ENCODE measurements at regions not wholly inside any gene's neighbourhood (a gene's known extent, or its start where the extent isn't known, plus 50 kb on each side); places are given as distances from the start of the nearest gene placed in this dataset.

DNA sequence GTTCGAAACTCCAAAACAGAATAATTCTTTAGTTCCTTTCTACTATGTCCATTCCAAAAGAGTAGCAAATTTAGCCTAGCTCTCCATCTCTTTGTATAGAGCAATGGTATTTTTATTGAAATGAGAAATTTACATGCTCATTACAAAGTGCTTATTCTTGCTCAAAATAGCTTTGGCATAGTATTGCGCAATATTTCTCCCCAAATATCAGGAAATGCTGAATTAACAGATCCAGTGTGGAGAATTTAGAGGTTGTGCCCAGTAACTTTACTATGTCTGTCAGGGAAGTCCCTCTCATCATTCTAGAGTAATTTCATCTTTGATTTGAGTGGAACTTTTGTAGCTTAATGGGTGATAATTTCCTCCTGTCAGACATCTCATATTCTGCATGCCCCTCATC lies 425.9 kb upstream of the PIK3C3 start:
- intact Hi-C loops (cut with micrococcal nuclease): no loop called here
- POLR2A ChIA-PET (ENCODE audit: unreplicated experiment): no interaction called here

DNA sequence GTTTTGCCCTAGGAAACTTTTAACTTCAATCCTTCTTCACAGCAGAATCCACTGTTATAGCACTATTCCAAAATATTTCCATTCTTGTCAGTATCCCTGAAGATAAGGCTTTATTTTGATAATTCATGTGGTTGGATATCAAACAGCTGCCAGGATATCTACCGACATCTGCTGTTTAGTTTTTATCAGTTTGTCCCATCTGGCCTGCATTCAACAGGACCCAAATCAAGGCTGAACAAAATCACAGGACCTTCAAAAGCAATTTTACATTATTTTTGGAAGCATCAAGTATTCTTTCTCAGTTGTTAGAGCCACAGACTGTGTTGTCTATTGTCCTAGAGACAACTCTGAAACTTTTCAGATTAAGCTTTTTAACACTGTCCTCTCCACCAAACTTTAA lies 429.0 kb upstream of the PIK3C3 start:
- H3K9me3 ChIP-seq (ENCODE audit: low read length): no peaks in the 10 kb centered on the region
- H3K9me2 ChIP-seq (replicated peaks; ENCODE audit: low read length): no peaks in the 10 kb centered on the region
- H3K4me1 ChIP-seq (ENCODE audit: insufficient read depth, low read length): no peaks in the 10 kb centered on the region
- H4K20me1 ChIP-seq (ENCODE audit: low read length): no peaks in the 10 kb centered on the region
- H3K36me3 ChIP-seq (ENCODE audit: low read depth, low read length): no peaks in the 10 kb centered on the region
- H3K27me3 ChIP-seq (ENCODE audit: low read length): no peaks in the 10 kb centered on the region
- H3K27ac ChIP-seq (ENCODE audit: low read length): no peak overlapping the region
- ATAC-seq: no peak
- no peak overlapping the region for H3K4me3 ChIP-seq (ENCODE audit: low read length)
- no peak overlapping the region for H3K9ac ChIP-seq (ENCODE audit: low read length)
- TF ChIP-seq, protein P1, sequence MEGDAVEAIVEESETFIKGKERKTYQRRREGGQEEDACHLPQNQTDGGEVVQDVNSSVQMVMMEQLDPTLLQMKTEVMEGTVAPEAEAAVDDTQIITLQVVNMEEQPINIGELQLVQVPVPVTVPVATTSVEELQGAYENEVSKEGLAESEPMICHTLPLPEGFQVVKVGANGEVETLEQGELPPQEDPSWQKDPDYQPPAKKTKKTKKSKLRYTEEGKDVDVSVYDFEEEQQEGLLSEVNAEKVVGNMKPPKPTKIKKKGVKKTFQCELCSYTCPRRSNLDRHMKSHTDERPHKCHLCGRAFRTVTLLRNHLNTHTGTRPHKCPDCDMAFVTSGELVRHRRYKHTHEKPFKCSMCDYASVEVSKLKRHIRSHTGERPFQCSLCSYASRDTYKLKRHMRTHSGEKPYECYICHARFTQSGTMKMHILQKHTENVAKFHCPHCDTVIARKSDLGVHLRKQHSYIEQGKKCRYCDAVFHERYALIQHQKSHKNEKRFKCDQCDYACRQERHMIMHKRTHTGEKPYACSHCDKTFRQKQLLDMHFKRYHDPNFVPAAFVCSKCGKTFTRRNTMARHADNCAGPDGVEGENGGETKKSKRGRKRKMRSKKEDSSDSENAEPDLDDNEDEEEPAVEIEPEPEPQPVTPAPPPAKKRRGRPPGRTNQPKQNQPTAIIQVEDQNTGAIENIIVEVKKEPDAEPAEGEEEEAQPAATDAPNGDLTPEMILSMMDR (conservative IDR thresholded peaks at IDR 0.05; ENCODE audit: low read depth, low read length): no peak
- no peak for TF ChIP-seq EZH2 (IDR thresholded peaks at IDR 0.05; ENCODE audit: low read length, unreplicated experiment)
- no peak for TF ChIP-seq EZH2phosphoT487 (IDR thresholded peaks at IDR 0.05; ENCODE audit: borderline replicate concordance, low read length)
- BruUV-seq (replicated peaks): no TSS peak
- no peak overlapping the region for H3K4me2 ChIP-seq (ENCODE audit: low read length)
- POLR2A ChIA-PET (ENCODE audit: unreplicated experiment): no interaction called here
- no peak overlapping the region for H2AFZ ChIP-seq (ENCODE audit: low read length)
- H3K79me2 ChIP-seq (ENCODE audit: low read length): no peaks in the 10 kb centered on the region
- intact Hi-C loops (cut with micrococcal nuclease): no loop called here
- CTCF ChIA-PET: no interaction called here
- no peaks in the 10 kb centered on the region for H3F3A ChIP-seq (ENCODE audit: low read length, unreplicated experiment)
- DNase-seq: no peak

More for the DNA sequence above, 425.9 kb upstream of the PIK3C3 start:
- H4K20me1 ChIP-seq (ENCODE audit: low read length): no peaks in the 10 kb centered on the region
- DNase-seq: no peak
- no peaks in the 10 kb centered on the region for H3K36me3 ChIP-seq (ENCODE audit: low read depth, low read length)
- BruUV-seq (replicated peaks): no TSS peak
- TF ChIP-seq EZH2phosphoT487 (IDR thresholded peaks at IDR 0.05; ENCODE audit: borderline replicate concordance, low read length) (no peak), EZH2 (IDR thresholded peaks at IDR 0.05; ENCODE audit: low read length, unreplicated experiment) (no peak)
- TF ChIP-seq, protein P1 (conservative IDR thresholded peaks at IDR 0.05; ENCODE audit: low read depth, low read length): no peak
- H3K9me3 ChIP-seq (ENCODE audit: low read length): no peaks in the 10 kb centered on the region
- no peak overlapping the region for H2AFZ ChIP-seq (ENCODE audit: low read length)
- H3K79me2 ChIP-seq (ENCODE audit: low read length): no peaks in the 10 kb centered on the region
- H3K4me1 ChIP-seq (ENCODE audit: insufficient read depth, low read length): peaks cover 12% of the 10 kb centered on the region; the same call in 1 of the 2 replicates
- H3K9me2 ChIP-seq (replicated peaks; ENCODE audit: low read length): no peaks in the 10 kb centered on the region
- no peaks in the 10 kb centered on the region for H3K27me3 ChIP-seq (ENCODE audit: low read length)
- ATAC-seq: no peak
- no peak overlapping the region for H3K4me2 ChIP-seq (ENCODE audit: low read length)
- H3F3A ChIP-seq (ENCODE audit: low read length, unreplicated experiment): no peaks in the 10 kb centered on the region
- CTCF ChIA-PET: interaction anchor here (0.6 kb wide), 1 partner anchor 135 kb away, joined by 3 read pairs; no protein-coding TSS in a partner anchor
- H3K9ac ChIP-seq (ENCODE audit: low read length): no peak overlapping the region
- H3K27ac ChIP-seq (ENCODE audit: low read length): no peak overlapping the region
- no peak overlapping the region for H3K4me3 ChIP-seq (ENCODE audit: low read length)

DNA sequence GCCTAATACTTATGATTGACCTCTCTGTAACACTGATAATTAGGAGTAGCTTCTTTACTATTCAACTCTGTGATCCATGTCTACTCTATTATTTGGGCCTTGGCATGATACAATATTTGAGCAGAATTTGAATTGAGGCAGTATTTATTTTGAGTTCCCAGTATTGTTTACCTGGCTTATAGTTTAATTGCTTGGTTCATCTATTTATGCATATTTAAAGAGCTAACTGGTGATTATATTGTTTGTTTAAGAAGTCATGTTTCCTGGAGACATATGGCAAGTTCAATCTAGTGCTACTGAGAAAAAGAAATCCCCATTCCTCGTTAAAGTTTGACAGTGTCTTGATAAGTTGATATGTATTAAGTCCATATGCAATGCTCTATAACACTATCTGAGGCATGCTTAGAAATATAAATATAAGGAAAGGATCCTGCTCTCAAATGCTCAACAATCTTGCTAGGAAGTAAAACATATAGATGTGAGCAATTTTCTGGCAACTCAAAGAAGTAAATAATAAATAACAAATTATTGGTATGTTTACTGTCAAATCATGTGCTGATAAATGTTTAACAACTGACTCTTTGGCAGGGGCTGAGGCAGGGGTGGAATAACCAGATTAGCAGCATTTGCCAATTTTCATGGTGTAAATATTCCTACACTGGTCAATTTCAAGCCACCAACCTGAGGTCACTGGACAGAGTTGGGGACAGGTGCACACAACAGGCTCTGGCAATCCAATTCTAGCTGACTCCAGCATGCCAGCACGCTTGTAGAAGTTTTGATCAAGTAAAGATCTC lies 430.2 kb upstream of the PIK3C3 start:
- intact Hi-C loops (cut with micrococcal nuclease): no loop called here
- Histone ChIP-seq H3K4me1 (ENCODE audit: insufficient read depth, low read length) (no peaks in the 10 kb centered on the region), H2AFZ (ENCODE audit: low read length) (no peak overlapping the region), H4K20me1 (ENCODE audit: low read length) (no peaks in the 10 kb centered on the region), H3K9ac (ENCODE audit: low read length) (no peak overlapping the region), H3K4me3 (ENCODE audit: low read length) (no peak overlapping the region), H3K4me2 (ENCODE audit: low read length) (no peak overlapping the region), H3K27me3 (ENCODE audit: low read length) (no peaks in the 10 kb centered on the region), H3K79me2 (ENCODE audit: low read length) (no peaks in the 10 kb centered on the region), H3K36me3 (ENCODE audit: low read depth, low read length) (no peaks in the 10 kb centered on the region), H3K9me2 (replicated peaks; ENCODE audit: low read length) (no peaks in the 10 kb centered on the region), H3F3A (ENCODE audit: low read length, unreplicated experiment) (no peaks in the 10 kb centered on the region), H3K27ac (ENCODE audit: low read length) (no peak overlapping the region), H3K9me3 (ENCODE audit: low read length) (no peaks in the 10 kb centered on the region)
- CTCF ChIA-PET: no interaction called here
- ATAC-seq (peak; percentile 64), DNase-seq (no peak)
- BruUV-seq (replicated peaks): no TSS peak
- no peak for TF ChIP-seq EZH2phosphoT487 (IDR thresholded peaks at IDR 0.05; ENCODE audit: borderline replicate concordance, low read length)
- TF ChIP-seq, protein P1 (conservative IDR thresholded peaks at IDR 0.05; ENCODE audit: low read depth, low read length): no peak
- TF ChIP-seq EZH2 (IDR thresholded peaks at IDR 0.05; ENCODE audit: low read length, unreplicated experiment): no peak
- POLR2A ChIA-PET (ENCODE audit: unreplicated experiment): no interaction called here
